Mesenchymal stem cell (in vitro differentiated cells and primary cell): ENCODE measurements at regions not wholly inside any gene's neighbourhood (a gene's known extent, or its start where the extent isn't known, plus 50 kb on each side); places are given as distances from the start of the nearest gene placed in this dataset.
"Not testable (repeated sequence)": the region's sequence is repeated elsewhere in the genome, so short reads cannot be mapped to it uniquely, and the experiment has no call there.

ENCODE experiments used
- DNase-seq: peaks from one replicate; pipeline ENCODE4 v3.0.0-alpha.2; 2013
- H2AFZ ChIP-seq: one replicate; pipeline ENCODE4 v1.6.1; 2013; ENCODE audit warnings: low read depth, mild to moderate bottlenecking, control low read depth, inconsistent platforms, low read length, moderate library complexity
- H2AK5ac ChIP-seq: 2 replicates; pipeline ENCODE4 v1.6.1; 2013; ENCODE audit warnings: low read length, moderate library complexity, mild to moderate bottlenecking, inconsistent platforms; ENCODE audit not compliant: severe bottlenecking
- H2BK120ac ChIP-seq: one replicate; pipeline ENCODE4 v1.6.1; 2013; ENCODE audit warnings: low read depth, mild to moderate bottlenecking, inconsistent platforms, low read length, moderate library complexity
- H2BK12ac ChIP-seq, 2 experiments: one replicate each; pipeline ENCODE4 v1.6.1; 2013; ENCODE audit warnings: inconsistent platforms in 2 of 2, low read length in 2 of 2, mild to moderate bottlenecking in 2 of 2, moderate library complexity in 2 of 2, control low read depth in 1 of 2
- H2BK15ac ChIP-seq: one replicate; pipeline ENCODE4 v1.6.1; 2013; ENCODE audit warnings: mild to moderate bottlenecking, low read depth, inconsistent platforms; ENCODE audit not compliant: poor library complexity, severe bottlenecking
- H2BK5ac ChIP-seq: 2 replicates; pipeline ENCODE4 v1.6.1; 2013; ENCODE audit warnings: low read depth, mild to moderate bottlenecking, low read length, control low read depth, inconsistent platforms; ENCODE audit not compliant: poor library complexity, severe bottlenecking
- H3K14ac ChIP-seq, 2 experiments: one replicate each; pipeline ENCODE4 v1.6.1; 2013; ENCODE audit warnings: inconsistent platforms in 2 of 2, low read length in 2 of 2, control low read depth in 1 of 2, mild to moderate bottlenecking in 1 of 2, moderate library complexity in 1 of 2
- H3K18ac ChIP-seq, 2 experiments: one replicate each; pipeline ENCODE4 v1.6.1; 2013; ENCODE audit warnings: inconsistent platforms in 2 of 2, low read length in 2 of 2, control low read depth in 1 of 2, low read depth in 1 of 2, mild to moderate bottlenecking in 1 of 2
- H3K23ac ChIP-seq, 2 experiments: one replicate each; pipeline ENCODE4 v1.6.1; 2013; ENCODE audit warnings: inconsistent platforms in 2 of 2, low read length in 2 of 2, mild to moderate bottlenecking in 2 of 2, moderate library complexity in 2 of 2, control low read depth in 1 of 2
- H3K27ac ChIP-seq: 2 replicates; pipeline ENCODE4 v1.5.1; 2013; ENCODE audit warnings: mild to moderate bottlenecking, moderate library complexity, low read length, control low read depth, inconsistent platforms; ENCODE audit not compliant: poor library complexity, severe bottlenecking
- H3K27me3 ChIP-seq, 2 experiments: 2 replicates each; pipeline versions ENCODE4 v1.6.1 to v1.7.0; 2013; ENCODE audit warnings: low read length in 2 of 2, mild to moderate bottlenecking in 2 of 2, moderate library complexity in 2 of 2, control low read depth in 1 of 2, inconsistent platforms in 1 of 2; ENCODE audit not compliant: control insufficient read depth in 1 of 2, insufficient read depth in 1 of 2
- H3K36me3 ChIP-seq, 2 experiments: 2 replicates each; pipeline versions ENCODE4 v1.6.1 to v1.7.0; 2013; ENCODE audit warnings: low read length in 2 of 2, control low read depth in 1 of 2, inconsistent platforms in 1 of 2, low read depth in 1 of 2, mild to moderate bottlenecking in 1 of 2; ENCODE audit not compliant: insufficient read depth in 2 of 2, control insufficient read depth in 1 of 2
- H3K4ac ChIP-seq, 2 experiments: one replicate each; pipeline ENCODE4 v1.6.1; 2013; ENCODE audit warnings: inconsistent platforms in 2 of 2, low read length in 2 of 2, mild to moderate bottlenecking in 2 of 2, moderate library complexity in 2 of 2, control low read depth in 1 of 2, low read depth in 1 of 2
- H3K4me1 ChIP-seq: 2 replicates; pipeline ENCODE4 v1.6.1; 2013; ENCODE audit warnings: low read depth, low read length, control low read depth; ENCODE audit not compliant: control insufficient read depth, insufficient read depth
- H3K4me2 ChIP-seq: 2 replicates; pipeline ENCODE4 v1.6.1; 2013; ENCODE audit warnings: low read length, mild to moderate bottlenecking, inconsistent platforms; ENCODE audit not compliant: poor library complexity, severe bottlenecking
- H3K4me3 ChIP-seq, 2 experiments: 2 replicates each; pipeline versions ENCODE4 v1.5.1 to v1.7.0; 2013; ENCODE audit warnings: low read length in 2 of 2, mild to moderate bottlenecking in 2 of 2, control low read depth in 1 of 2, low read depth in 1 of 2; ENCODE audit not compliant: insufficient read depth in 1 of 2
- H3K79me1 ChIP-seq: replicated peaks from 2 replicates; pipeline ENCODE4 v1.6.1; 2013; ENCODE audit warnings: mild to moderate bottlenecking, control low read depth, low read length, inconsistent platforms; ENCODE audit not compliant: poor library complexity, severe bottlenecking
- H3K9ac ChIP-seq: 2 replicates; pipeline ENCODE4 v1.7.0; 2013; ENCODE audit warnings: mild to moderate bottlenecking, low read length, moderate library complexity
- H3K9me3 ChIP-seq: 2 replicates; pipeline ENCODE4 v1.7.0; 2013; ENCODE audit warnings: mild to moderate bottlenecking, low read length; ENCODE audit not compliant: control insufficient read depth
- H4K8ac ChIP-seq: one replicate; pipeline ENCODE4 v1.6.1; 2013; ENCODE audit warnings: inconsistent platforms, mild to moderate bottlenecking, low read length, moderate library complexity
- H4K91ac ChIP-seq: one replicate; pipeline ENCODE4 v1.6.1; 2013; ENCODE audit warnings: mild to moderate bottlenecking, low read length, inconsistent platforms
- WGBS: methylation state at CpG from one replicate; pipeline ENCODE4 v1.1.7; 2013; ENCODE audit warnings: mixed read lengths; 5-methylcytosine and 5-hydroxymethylcytosine counted together

GRCh38 chr12:100046202-100046601, 61.5 kb upstream of the ANKS1B start:
- H3K23ac ChIP-seq, H3K4me2 ChIP-seq, H3K9me3 ChIP-seq, DNase-seq, H2AK5ac ChIP-seq, H3K27ac ChIP-seq, H3K4me1 ChIP-seq, H3K27me3 ChIP-seq, H3K14ac ChIP-seq, H2BK15ac ChIP-seq, H2BK120ac ChIP-seq, H3K18ac ChIP-seq, H3K4ac ChIP-seq, H2BK12ac ChIP-seq, H3K9ac ChIP-seq, H3K4me3 ChIP-seq, H2AFZ ChIP-seq, H4K8ac ChIP-seq, H2BK5ac ChIP-seq, H3K79me1 ChIP-seq, H4K91ac ChIP-seq: not testable (repeated sequence)
- WGBS = 90% methylated on average over 2 of the region's 3 CpGs
- H3K36me3 ChIP-seq = peaks cover 3 to 69% of the 10 kb centered on the region in 2 experiments

GRCh38 chr12:100044266-100044665, 59.5 kb upstream of the ANKS1B start:
- no peak overlapping the region for H2BK12ac ChIP-seq
- H3K9me3 ChIP-seq = no peaks in the 10 kb centered on the region
- H3K27ac ChIP-seq = no peak overlapping the region
- no peak overlapping the region for H3K9ac ChIP-seq
- H3K14ac ChIP-seq = no peak overlapping the region
- H3K4me1 ChIP-seq = no peaks in the 10 kb centered on the region
- H3K23ac ChIP-seq = no peak overlapping the region
- no peak overlapping the region for H3K4me2 ChIP-seq
- no peak overlapping the region for H2AFZ ChIP-seq
- H3K18ac ChIP-seq = no peak overlapping the region
- no peak overlapping the region for H4K91ac ChIP-seq
- H2BK5ac ChIP-seq = no peak overlapping the region
- no peak overlapping the region for H2BK120ac ChIP-seq
- no peak for DNase-seq
- peaks cover 3 to 58% of the 10 kb centered on the region in 2 experiments for H3K36me3 ChIP-seq
- no peak overlapping the region for H3K4ac ChIP-seq
- no peak overlapping the region for H2BK15ac ChIP-seq
- H3K79me1 ChIP-seq = peaks cover 2% of the 10 kb centered on the region
- 93% methylated on average over 2 of the region's 3 CpGs for WGBS
- H4K8ac ChIP-seq = no peak overlapping the region
- H3K4me3 ChIP-seq = no peak overlapping the region
- no peak overlapping the region for H2AK5ac ChIP-seq
- no peaks in the 10 kb centered on the region for H3K27me3 ChIP-seq

- H3K18ac ChIP-seq = no peak overlapping the region
- no peak overlapping the region for H2BK15ac ChIP-seq
- peaks cover 2% of the 10 kb centered on the region for H3K79me1 ChIP-seq
- H3K4ac ChIP-seq = no peak overlapping the region
- no peaks in the 10 kb centered on the region for H3K9me3 ChIP-seq
- no peak overlapping the region for H3K4me3 ChIP-seq
- no peaks in the 10 kb centered on the region for H3K4me1 ChIP-seq
- peaks cover 3 to 58% of the 10 kb centered on the region in 2 experiments for H3K36me3 ChIP-seq
- no peaks in the 10 kb centered on the region for H3K27me3 ChIP-seq
- no peak overlapping the region for H3K27ac ChIP-seq
- no peak overlapping the region for H4K91ac ChIP-seq
- no peak overlapping the region for H3K9ac ChIP-seq
- H3K23ac ChIP-seq = no peak overlapping the region
- no peak overlapping the region for H3K14ac ChIP-seq
- H2BK5ac ChIP-seq = no peak overlapping the region
- H4K8ac ChIP-seq = no peak overlapping the region
- H3K4me2 ChIP-seq = no peak overlapping the region
- DNase-seq = no peak
- H2BK120ac ChIP-seq = no peak overlapping the region
- H2BK12ac ChIP-seq = no peak overlapping the region
- H2AK5ac ChIP-seq = no peak overlapping the region
- H2AFZ ChIP-seq = no peak overlapping the region
Observed at GRCh38 chr12:100043631-100044030, 58.9 kb upstream of the ANKS1B start.
